Upper lobe of left lung (tissue), 6 donors: ENCODE measurements at regions not wholly inside any gene's neighbourhood (a gene's known extent, or its start where the extent isn't known, plus 50 kb on each side); places are given as distances from the start of the nearest gene placed in this dataset.

Source experiments
- ATAC-seq, 2 donors: fragments of 200-7000 bp; cut with Tn5 transposase; one replicate each; pipeline ENCODE4 v1.9.1; 2022; ENCODE audit warnings: mild to moderate bottlenecking in 2 of 2, moderate library complexity in 2 of 2; ENCODE audit not compliant: low FRiP score in 2 of 2
- DNase-seq, 2 donors: peaks; one replicate each; pipeline ENCODE4 v3.0.0-alpha.2; 2019 to 2020
- H3K27ac ChIP-seq, 4 donors: fragments of 200-600 bp; sonication (generic); one replicate each; pipeline ENCODE4 v1.5.1; 2016 to 2019
- H3K27me3 ChIP-seq, 4 donors: fragments of 200-600 bp; sonication (generic); one replicate each; pipeline ENCODE4 v1.5.1; 2017 to 2019
- H3K36me3 ChIP-seq, 4 donors: fragments of 200-600 bp; sonication (generic); one replicate each; pipeline ENCODE4 v1.5.1; 2016 to 2019
- H3K4me1 ChIP-seq, 4 donors: fragments of 200-600 bp; sonication (generic); one replicate each; pipeline ENCODE4 v1.5.1; 2018 to 2019
- H3K4me3 ChIP-seq, 4 donors: fragments of 200-600 bp; sonication (generic); one replicate each; pipeline ENCODE4 v1.5.1; 2017 to 2019; ENCODE audit warnings: mild to moderate bottlenecking in 2 of 4, moderate library complexity in 1 of 4
- H3K9me3 ChIP-seq, 4 donors: fragments of 200-600 bp; sonication (generic); one replicate each; pipeline ENCODE4 v1.5.1; 2018 to 2019
- CTCF ChIP-seq, 6 experiments: fragments of 450-650 bp in 4 of 6; fragments of 200-600 bp in 2 of 6; sonication (generic) in 2 of 6; IDR thresholded peaks; one replicate each; pipeline ENCODE4 v1.5.1; 2016 to 2019; ENCODE audit warnings: antibody characterized with exemption in 6 of 6
- EP300 ChIP-seq, 4 donors: sonication (generic); formaldehyde crosslinking; IDR thresholded peaks; one replicate each; pipeline ENCODE4 v1.5.1; 2017; ENCODE audit warnings: antibody characterized with exemption in 4 of 4, control low read depth in 2 of 4
- POLR2A ChIP-seq, 4 donors: fragments of 450-650 bp; IDR thresholded peaks; one replicate each; pipeline ENCODE4 v1.5.1; 2016 to 2017; ENCODE audit warnings: antibody characterized with exemption in 4 of 4, mild to moderate bottlenecking in 2 of 4
- POLR2AphosphoS5 ChIP-seq, 2 donors: sonication (generic); formaldehyde crosslinking; IDR thresholded peaks; one replicate each; pipeline ENCODE4 v1.5.1; 2017; ENCODE audit warnings: antibody characterized with exemption in 2 of 2
- WGBS, 2 donors: methylation state at CpG; one replicate each; pipeline ENCODE4 v1.1.5; 2017 to 2018; 5-methylcytosine and 5-hydroxymethylcytosine counted together
- donor health status: DM: no; HTN: no; CAD: no; lungs with moderate emphysema.
- donor health status: DM: no; HTN: yes; CAD: no; lungs with severe emphysema.

GRCh38 chr9:75692309-75692708 lies 198.2 kb upstream of the PCSK5 start:
- Histone ChIP-seq H3K36me3 (no peaks in the 10 kb centered on the region), H3K9me3 (no peaks in the 10 kb centered on the region), H3K27ac (no peak overlapping the region), H3K27me3 (no peaks in the 10 kb centered on the region), H3K4me3 (no peak overlapping the region), H3K4me1 (no peaks in the 10 kb centered on the region)
- TF ChIP-seq CTCF (IDR thresholded peaks at IDR 0.05) (no peak), POLR2AphosphoS5 (IDR thresholded peaks at IDR 0.05) (no peak), POLR2A (IDR thresholded peaks at IDR 0.05) (no peak), EP300 (IDR thresholded peaks at IDR 0.05) (no peak)
- 49 to 75% methylated on average over 3 of the region's 3 CpGs for WGBS, 2 donors
- ATAC-seq (no peak), DNase-seq (no peak)

- WGBS, 2 donors: 0 to 3% methylated on average over 1 of the region's 1 CpG
- Histone ChIP-seq H3K4me3 (no peak overlapping the region), H3K9me3 (no peaks in the 10 kb centered on the region), H3K27me3 (no peaks in the 10 kb centered on the region), H3K36me3 (no peaks in the 10 kb centered on the region), H3K27ac (no peak overlapping the region), H3K4me1 (no peaks in the 10 kb centered on the region)
- ATAC-seq: no peak
- no peak for DNase-seq
- TF ChIP-seq CTCF (IDR thresholded peaks at IDR 0.05): no peak
- TF ChIP-seq EP300 (IDR thresholded peaks at IDR 0.05): no peak
- TF ChIP-seq POLR2A (IDR thresholded peaks at IDR 0.05): no peak
- no peak for TF ChIP-seq POLR2AphosphoS5 (IDR thresholded peaks at IDR 0.05)
These were observed 194.6 kb upstream of the PCSK5 start for GRCh38 chr9:75695921-75696320.

GRCh38 chr9:75699017-75699416 lies 191.5 kb upstream of the PCSK5 start:
- no peak overlapping the region for H3K4me3 ChIP-seq
- H3K9me3 ChIP-seq: no peaks in the 10 kb centered on the region
- no peaks in the 10 kb centered on the region for H3K27me3 ChIP-seq
- H3K36me3 ChIP-seq: no peaks in the 10 kb centered on the region
- DNase-seq (no peak), ATAC-seq (no peak)
- no peaks in the 10 kb centered on the region for H3K4me1 ChIP-seq
- H3K27ac ChIP-seq: no peak overlapping the region
- TF ChIP-seq POLR2AphosphoS5 (IDR thresholded peaks at IDR 0.05) (no peak), CTCF (IDR thresholded peaks at IDR 0.05) (no peak)

- WGBS, 2 donors: 92 to 94% methylated on average over 1 of the region's 1 CpG
These were observed 190.7 kb upstream of the PCSK5 start for GRCh38 chr9:75699625-75700251.

More at GRCh38 chr9:75699625-75700251, 190.7 kb upstream of the PCSK5 start:
- ATAC-seq: no peak
- H3K36me3 ChIP-seq: no peaks in the 10 kb centered on the region
- no peak overlapping the region for H3K27ac ChIP-seq
- H3K27me3 ChIP-seq: no peaks in the 10 kb centered on the region
- no peak overlapping the region for H3K4me3 ChIP-seq
- DNase-seq: no peak
- H3K9me3 ChIP-seq: no peaks in the 10 kb centered on the region
- H3K4me1 ChIP-seq: no peaks in the 10 kb centered on the region
- TF ChIP-seq CTCF (IDR thresholded peaks at IDR 0.05) (no peak), POLR2AphosphoS5 (IDR thresholded peaks at IDR 0.05) (no peak), POLR2A (IDR thresholded peaks at IDR 0.05) (no peak), EP300 (IDR thresholded peaks at IDR 0.05) (no peak)
